MCF 10A (cell line): ENCODE measurements at regions not wholly inside any gene's neighbourhood (a gene's known extent, or its start where the extent isn't known, plus 50 kb on each side); places are given as distances from the start of the nearest gene placed in this dataset.

Source experiments
- BruUV-seq: library from RNA; stranded (reverse); fragments of 400-500 nt; replicated peaks from 2 replicates; lab custom pipeline; 2021; lab: Mats Ljungman, UMichigan
- CTCF ChIA-PET: fragments of 300-600 bp; sonication (Branson Sonifier 250); formaldehyde crosslinking; extraction: SDS; loops from one replicate; lab custom pipeline; 2021; ENCODE audit warnings: antibody characterized with exemption, inconsistent platforms; lab: Yijun Ruan, JAX
- POLR2A ChIA-PET: fragments of 300-600, 350-650 bp; sonication (Branson Sonifier 250); formaldehyde crosslinking; extraction: SDS; loops from one replicate; lab custom pipeline; 2020; ENCODE audit warnings: antibody characterized with exemption, inconsistent platforms; lab: Yijun Ruan, JAX
- DNase-seq: peaks from one replicate; pipeline ENCODE4 v3.0.0-alpha.2; 2018; ENCODE audit not compliant: unreplicated experiment
- H3K27ac Mint-ChIP-seq: one replicate; pipeline ENCODE4 v1.8.0; 2022; ENCODE audit warnings: mild to moderate bottlenecking, low read depth, mixed read lengths; ENCODE audit not compliant: unreplicated experiment
- H3K27me3 Mint-ChIP-seq: one replicate; pipeline ENCODE4 v1.8.0; 2022; ENCODE audit warnings: mixed read lengths; ENCODE audit not compliant: insufficient read depth, unreplicated experiment
- H3K36me3 Mint-ChIP-seq: one replicate; pipeline ENCODE4 v1.8.0; 2022; ENCODE audit warnings: mild to moderate bottlenecking, moderate library complexity, mixed read lengths; ENCODE audit not compliant: insufficient read depth, unreplicated experiment
- H3K4me1 Mint-ChIP-seq: one replicate; pipeline ENCODE4 v1.8.0; 2022; ENCODE audit warnings: mixed read lengths; ENCODE audit not compliant: insufficient read depth, unreplicated experiment
- H3K4me3 Mint-ChIP-seq: one replicate; pipeline ENCODE4 v1.8.0; 2022; ENCODE audit warnings: mild to moderate bottlenecking, moderate library complexity, mixed read lengths; ENCODE audit not compliant: unreplicated experiment
- H3K9me3 Mint-ChIP-seq: one replicate; pipeline ENCODE4 v1.8.0; 2022; ENCODE audit warnings: mixed read lengths; ENCODE audit not compliant: unreplicated experiment
- intact Hi-C: fragments of 100-400 bp; cut with micrococcal nuclease; formaldehyde crosslinking; loops from 2 replicates; pipeline ENCODE4 v1.14.1; 2022
- TF ChIP-seq, protein P1 (sequence below): fragments of 200-600 bp; IDR thresholded peaks from one replicate; pipeline ENCODE4 v1.8.0; 2022; ENCODE audit warnings: antibody characterized with exemption, mild to moderate bottlenecking; ENCODE audit not compliant: unreplicated experiment

DNA sequence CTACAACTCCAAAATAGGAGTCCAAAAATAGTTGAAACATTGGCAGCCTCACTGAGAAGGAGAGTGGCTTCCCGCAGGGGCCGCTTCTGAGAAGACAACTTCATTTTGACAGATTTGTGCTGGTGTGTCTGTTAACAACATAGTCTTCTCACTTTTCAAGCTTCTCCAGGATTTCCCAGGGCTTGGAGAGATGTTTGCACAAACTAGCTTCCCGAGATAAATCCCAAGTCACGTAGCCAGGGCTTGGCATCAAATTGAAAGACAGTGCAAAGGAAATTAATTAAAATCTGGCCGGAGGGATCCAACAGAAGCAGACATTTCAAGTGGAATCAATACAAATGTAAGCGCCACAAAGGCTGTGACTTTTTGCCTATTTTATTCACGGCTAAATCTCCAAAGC, 630.2 kb downstream of the DHX35 start:
- POLR2A ChIA-PET, result no interaction called here
- H3K4me3 Mint-ChIP-seq, result no peak overlapping the region
- no peaks in the 10 kb centered on the region for H3K27me3 Mint-ChIP-seq
- BruUV-seq, result no TSS peak
- no peak overlapping the region for H3K27ac Mint-ChIP-seq
- H3K36me3 Mint-ChIP-seq, result no peaks in the 10 kb centered on the region
- H3K9me3 Mint-ChIP-seq, result no peaks in the 10 kb centered on the region
- intact Hi-C loops, result no loop called here
- H3K4me1 Mint-ChIP-seq, result no peaks in the 10 kb centered on the region
- DNase-seq, result no peak
- TF ChIP-seq, protein P1, sequence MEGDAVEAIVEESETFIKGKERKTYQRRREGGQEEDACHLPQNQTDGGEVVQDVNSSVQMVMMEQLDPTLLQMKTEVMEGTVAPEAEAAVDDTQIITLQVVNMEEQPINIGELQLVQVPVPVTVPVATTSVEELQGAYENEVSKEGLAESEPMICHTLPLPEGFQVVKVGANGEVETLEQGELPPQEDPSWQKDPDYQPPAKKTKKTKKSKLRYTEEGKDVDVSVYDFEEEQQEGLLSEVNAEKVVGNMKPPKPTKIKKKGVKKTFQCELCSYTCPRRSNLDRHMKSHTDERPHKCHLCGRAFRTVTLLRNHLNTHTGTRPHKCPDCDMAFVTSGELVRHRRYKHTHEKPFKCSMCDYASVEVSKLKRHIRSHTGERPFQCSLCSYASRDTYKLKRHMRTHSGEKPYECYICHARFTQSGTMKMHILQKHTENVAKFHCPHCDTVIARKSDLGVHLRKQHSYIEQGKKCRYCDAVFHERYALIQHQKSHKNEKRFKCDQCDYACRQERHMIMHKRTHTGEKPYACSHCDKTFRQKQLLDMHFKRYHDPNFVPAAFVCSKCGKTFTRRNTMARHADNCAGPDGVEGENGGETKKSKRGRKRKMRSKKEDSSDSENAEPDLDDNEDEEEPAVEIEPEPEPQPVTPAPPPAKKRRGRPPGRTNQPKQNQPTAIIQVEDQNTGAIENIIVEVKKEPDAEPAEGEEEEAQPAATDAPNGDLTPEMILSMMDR, result no peak
- CTCF ChIA-PET, result interaction anchor here (0.7 kb wide), 1 partner anchor 1543 kb away, joined by 3 read pairs; no protein-coding TSS in a partner anchor

DNA sequence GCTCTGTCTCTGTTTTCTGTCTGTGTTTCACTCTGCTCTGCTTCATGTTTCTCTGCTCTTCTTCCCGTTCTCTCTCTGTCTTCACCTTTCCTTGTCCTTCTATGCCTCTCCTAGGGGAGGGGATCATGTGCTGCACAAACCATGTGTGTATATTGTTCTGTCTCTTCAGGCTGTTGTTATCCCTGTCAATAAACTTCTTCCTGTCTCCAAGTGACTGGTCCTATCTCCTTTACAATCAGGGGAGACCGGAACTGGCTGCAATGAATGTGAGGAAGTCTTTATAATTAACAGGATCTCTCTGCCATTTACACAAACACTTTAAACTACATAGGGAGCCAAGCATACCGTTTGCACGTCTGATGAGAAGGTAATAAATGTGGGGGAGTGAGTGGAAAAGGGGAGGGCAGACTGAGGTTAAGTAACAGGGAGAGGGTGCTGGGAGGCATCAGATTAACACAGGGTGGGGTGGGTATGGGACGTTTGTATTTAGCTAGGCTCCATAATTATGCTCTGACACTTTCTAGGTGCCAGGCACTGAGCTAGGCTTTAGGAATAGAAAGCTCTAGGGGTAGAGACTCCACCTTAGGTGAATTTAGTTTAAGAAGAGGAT, 626.1 kb downstream of the DHX35 start:
- CTCF ChIA-PET, result interaction anchor here (0.5 to 1.3 kb wide), 6 partner anchors 10 to 319 kb away, joined by 3 to 6 read pairs (median 3); no protein-coding TSS in a partner anchor
- Mint-ChIP-seq H3K4me1 (no peaks in the 10 kb centered on the region), H3K27me3 (no peaks in the 10 kb centered on the region), H3K36me3 (no peaks in the 10 kb centered on the region), H3K9me3 (no peaks in the 10 kb centered on the region), H3K4me3 (no peak overlapping the region), H3K27ac (no peak overlapping the region)
- TF ChIP-seq, protein P1, result no peak
- DNase-seq, result no peak
- POLR2A ChIA-PET, result interaction anchor here (0.8 to 0.9 kb wide), 2 partner anchors 18 to 705 kb away, joined by 3 to 5 read pairs; no protein-coding TSS in a partner anchor
- no TSS peak for BruUV-seq
- intact Hi-C loops, result no loop called here

DNA sequence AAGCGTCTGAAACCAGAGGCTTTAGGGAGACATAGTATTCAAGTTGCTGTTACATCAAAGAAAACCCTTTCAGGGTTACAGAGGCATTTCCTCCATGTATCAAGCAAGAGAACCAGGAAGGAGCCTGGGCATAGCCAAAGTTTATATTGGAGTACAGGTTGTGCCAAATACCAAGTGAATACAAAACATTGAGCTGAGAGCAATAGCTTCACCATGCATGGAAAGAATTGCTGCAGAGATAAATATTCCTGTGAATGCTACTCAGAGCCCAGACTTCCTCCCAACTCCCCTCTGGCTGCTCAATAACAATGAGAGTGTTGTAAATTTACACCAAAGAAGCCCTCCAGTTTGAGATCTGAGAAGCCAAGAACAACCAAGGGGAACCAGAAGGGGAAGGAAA, 618.9 kb downstream of the DHX35 start:
- TF ChIP-seq, protein P1, result no peak
- POLR2A ChIA-PET, result interaction anchor here (0.6 to 0.7 kb wide), 2 partner anchors 13 to 907 kb away, joined by 3 read pairs; no protein-coding TSS in a partner anchor
- intact Hi-C loops, result no loop called here
- Mint-ChIP-seq H3K27me3 (no peaks in the 10 kb centered on the region), H3K27ac (no peak overlapping the region), H3K9me3 (no peaks in the 10 kb centered on the region), H3K36me3 (no peaks in the 10 kb centered on the region), H3K4me3 (no peak overlapping the region), H3K4me1 (no peaks in the 10 kb centered on the region)
- no peak for DNase-seq
- BruUV-seq, result no TSS peak
- CTCF ChIA-PET, result interaction anchor here (0.7 kb wide), 2 partner anchors 23 to 1310 kb away, joined by 3 read pairs; no protein-coding TSS in a partner anchor

DNA sequence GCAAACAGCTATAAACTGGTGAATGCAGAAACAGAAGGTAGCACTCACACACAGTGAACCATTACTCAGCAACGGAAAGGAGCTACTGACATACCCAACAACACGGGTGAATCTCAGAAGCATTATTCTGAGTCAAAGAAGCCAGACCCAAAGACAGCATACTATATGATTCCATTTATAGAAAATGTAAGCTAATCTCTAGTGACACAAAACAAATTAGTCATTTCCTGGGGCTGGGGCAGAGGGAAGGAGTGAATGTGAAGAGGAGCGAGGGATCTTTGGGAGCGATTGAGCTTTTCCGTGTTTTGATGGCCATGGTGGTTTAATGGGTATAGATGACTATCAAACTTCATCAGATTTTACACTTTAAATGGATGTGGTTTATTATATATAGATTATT, 614.6 kb downstream of the DHX35 start:
- no peaks in the 10 kb centered on the region for H3K27me3 Mint-ChIP-seq
- TF ChIP-seq, protein P1, result no peak
- H3K4me3 Mint-ChIP-seq, result no peak overlapping the region
- H3K36me3 Mint-ChIP-seq, result no peaks in the 10 kb centered on the region
- H3K4me1 Mint-ChIP-seq, result no peaks in the 10 kb centered on the region
- no peak for DNase-seq
- intact Hi-C loops, result no loop called here
- POLR2A ChIA-PET, result interaction anchor here (0.6 kb wide), 1 partner anchor 1580 kb away, joined by 3 read pairs; no protein-coding TSS in a partner anchor
- CTCF ChIA-PET, result interaction anchor here (0.5 to 1.6 kb wide), 2 partner anchors 327 to 464 kb away, joined by 3 to 6 read pairs; no protein-coding TSS in a partner anchor
- H3K27ac Mint-ChIP-seq, result no peak overlapping the region
- H3K9me3 Mint-ChIP-seq, result no peaks in the 10 kb centered on the region
- BruUV-seq, result no TSS peak
